Heart left ventricle (tissue), 13 donors: ENCODE measurements at regions not wholly inside any gene's neighbourhood (a gene's known extent, or its start where the extent isn't known, plus 50 kb on each side); places are given as distances from the start of the nearest gene placed in this dataset.

Source experiments
- POLR2A ChIP-seq, 2 donors: fragments of 450-650 bp; IDR thresholded peaks; one replicate each; pipeline ENCODE4 v1.6.1; 2017; ENCODE audit warnings: antibody characterized with exemption in 2 of 2, mild to moderate bottlenecking in 2 of 2, moderate library complexity in 2 of 2
- TF ChIP-seq, protein P1 (sequence below), 12 donors: fragments of 200-600 bp; sonication (generic) in 4 of 12; IDR thresholded peaks; one replicate each; pipeline versions ENCODE4 v1.5.0 to v1.8.0; 2018 to 2022; ENCODE audit warnings: antibody characterized with exemption in 12 of 12, mild to moderate bottlenecking in 5 of 12
- donor health status: ischemic (EF 13 %, LVEDD 7.1; RV severe dilation, severe dysfunction).
- donor health status: DM: no; HTN: yes; CAD: no.
- donor health status: DM: no; HTN: no; CAD: no.
- donor health status: ischemic (EF 25% LVEDD 6.9; RV normal size, moderate dysfunction).
- donor health status: ischemic (EF 25% LVEDD 5.7; RV mildly dilated, moderate dysfunction).
- donor health status: ischemic (EF 35%, LVEDD 5.7; RV mildly dilated, moderate dysfunction).
- donor health status: nonischemic (EF 11% LVEDD 7.7; RV severe dilation, severe dysfunction).
- donor health status: DM: yes; HTN: yes; CAD: no.
- donor health status: PGD.
- donor health status: ischemic (EF 29% LVEDD 5.4; RV normal size, mild dysfunction).
- donor health status: nonischemic (EF 23%, LVEDD 6.1; RV moderate dilation, normal function).

- TF ChIP-seq, protein P1, sequence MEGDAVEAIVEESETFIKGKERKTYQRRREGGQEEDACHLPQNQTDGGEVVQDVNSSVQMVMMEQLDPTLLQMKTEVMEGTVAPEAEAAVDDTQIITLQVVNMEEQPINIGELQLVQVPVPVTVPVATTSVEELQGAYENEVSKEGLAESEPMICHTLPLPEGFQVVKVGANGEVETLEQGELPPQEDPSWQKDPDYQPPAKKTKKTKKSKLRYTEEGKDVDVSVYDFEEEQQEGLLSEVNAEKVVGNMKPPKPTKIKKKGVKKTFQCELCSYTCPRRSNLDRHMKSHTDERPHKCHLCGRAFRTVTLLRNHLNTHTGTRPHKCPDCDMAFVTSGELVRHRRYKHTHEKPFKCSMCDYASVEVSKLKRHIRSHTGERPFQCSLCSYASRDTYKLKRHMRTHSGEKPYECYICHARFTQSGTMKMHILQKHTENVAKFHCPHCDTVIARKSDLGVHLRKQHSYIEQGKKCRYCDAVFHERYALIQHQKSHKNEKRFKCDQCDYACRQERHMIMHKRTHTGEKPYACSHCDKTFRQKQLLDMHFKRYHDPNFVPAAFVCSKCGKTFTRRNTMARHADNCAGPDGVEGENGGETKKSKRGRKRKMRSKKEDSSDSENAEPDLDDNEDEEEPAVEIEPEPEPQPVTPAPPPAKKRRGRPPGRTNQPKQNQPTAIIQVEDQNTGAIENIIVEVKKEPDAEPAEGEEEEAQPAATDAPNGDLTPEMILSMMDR (IDR thresholded peaks at IDR 0.05), result no peak
- TF ChIP-seq POLR2A (IDR thresholded peaks at IDR 0.05), result no peak
Observed at GRCh38 chr10:58082248-58082647, 185.4 kb downstream of the IPMK start.
